NCI-H2196 treated with DMSO at 0.1 percent for 48 hours (cell line): ENCODE measurements at regions not wholly inside any gene's neighbourhood (a gene's known extent, or its start where the extent isn't known, plus 50 kb on each side); places are given as distances from the start of the nearest gene placed in this dataset.
A peak's percentile ranks its signal among the peaks of the same experiment; 100 is the strongest.

ENCODE experiments used
- DNase-seq: peaks from one replicate; lab custom pipeline; 2025; ENCODE audit not compliant: unreplicated experiment; lab: John Stamatoyannopoulos, UW

GRCh38 chr2:122927710-122928557 is 1097.2 kb upstream of the CNTNAP5 start:
- DNase-seq: no peak

GRCh38 chr2:122929347-122929746 is 1095.7 kb upstream of the CNTNAP5 start:
- DNase-seq: no peak

DNA sequence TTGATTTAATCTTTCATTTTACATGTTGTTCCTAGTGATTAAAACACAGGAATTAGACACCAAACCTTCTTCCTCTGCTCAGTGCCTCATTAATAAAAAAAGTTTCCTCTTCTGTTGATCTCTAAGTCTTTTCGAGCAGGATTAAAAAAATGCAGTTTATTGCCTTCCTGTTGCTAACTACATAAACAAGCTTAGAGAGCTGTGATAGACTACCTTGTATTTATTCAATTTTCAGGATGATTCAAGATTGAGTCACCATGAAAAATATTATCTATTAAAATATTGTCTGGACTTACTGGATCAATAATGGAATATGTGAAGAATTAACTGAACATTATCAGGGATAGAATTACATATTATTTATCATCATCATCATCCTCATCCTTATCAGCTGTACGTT is 1089.6 kb upstream of the CNTNAP5 start:
- DNase-seq: no peak

DNA sequence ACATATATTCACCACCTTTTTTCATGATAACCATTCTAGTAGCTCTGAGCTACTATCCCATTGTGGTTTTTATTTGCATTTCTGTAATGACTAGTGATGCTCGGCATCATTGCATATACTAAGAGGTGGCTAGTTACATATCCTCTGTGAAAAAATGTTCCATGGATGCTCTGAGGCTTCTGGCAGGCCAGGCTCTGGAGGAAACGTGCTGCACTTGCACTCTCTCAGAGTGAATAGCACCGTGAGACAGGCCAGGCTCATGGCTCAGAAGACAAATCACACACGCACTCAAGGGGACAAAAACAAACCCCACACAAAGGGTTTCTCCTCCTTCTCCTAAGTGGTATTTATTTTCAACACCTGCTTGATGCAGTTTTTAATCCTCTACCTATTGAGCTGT is 1085.3 kb upstream of the CNTNAP5 start:
- DNase-seq: no peak

DNA sequence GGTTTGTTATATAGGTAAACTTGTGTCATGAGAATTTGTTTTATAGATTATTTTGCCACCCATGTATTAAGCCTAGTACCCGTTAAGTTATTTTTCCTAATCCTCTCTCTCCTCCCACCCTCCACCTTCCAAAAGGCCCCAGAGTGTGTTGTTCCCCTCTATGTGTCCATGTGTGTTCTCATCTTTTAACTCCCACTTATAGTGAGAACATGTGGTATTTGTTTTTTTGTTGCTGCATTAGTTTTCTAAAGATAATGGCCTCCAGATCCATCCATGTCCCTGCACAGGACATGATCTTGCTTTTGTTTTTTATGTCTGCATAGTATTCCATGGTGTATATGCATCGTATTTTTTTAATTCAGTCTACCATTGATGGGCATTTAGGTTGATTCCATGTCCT is 1075.6 kb upstream of the CNTNAP5 start:
- no peak for DNase-seq

DNA sequence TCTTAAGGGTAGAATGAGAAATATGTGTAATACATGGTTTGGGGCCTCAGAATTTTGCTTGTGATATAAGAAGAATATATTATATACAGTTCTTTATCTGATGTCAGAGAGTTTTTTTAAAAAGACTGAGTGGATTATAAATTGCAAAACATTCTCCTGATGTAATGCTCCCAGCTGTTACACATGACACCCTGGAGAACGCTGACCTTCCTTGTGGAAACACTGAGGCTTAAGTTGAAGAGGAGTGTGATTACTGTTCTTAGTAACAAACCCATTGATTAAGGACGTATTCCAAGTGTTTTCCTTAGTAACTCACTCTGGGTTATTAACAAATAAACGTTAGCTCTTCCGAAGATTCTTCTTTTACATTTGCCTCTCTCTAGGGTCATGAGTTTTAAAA is 1069.3 kb upstream of the CNTNAP5 start:
- DNase-seq: no peak

GRCh38 chr2:122960759-122961641 is 1064.1 kb upstream of the CNTNAP5 start:
- DNase-seq: peak; percentile 83

- DNase-seq: no peak
These were observed 1058.6 kb upstream of the CNTNAP5 start for GRCh38 chr2:122966461-122966860.

DNA sequence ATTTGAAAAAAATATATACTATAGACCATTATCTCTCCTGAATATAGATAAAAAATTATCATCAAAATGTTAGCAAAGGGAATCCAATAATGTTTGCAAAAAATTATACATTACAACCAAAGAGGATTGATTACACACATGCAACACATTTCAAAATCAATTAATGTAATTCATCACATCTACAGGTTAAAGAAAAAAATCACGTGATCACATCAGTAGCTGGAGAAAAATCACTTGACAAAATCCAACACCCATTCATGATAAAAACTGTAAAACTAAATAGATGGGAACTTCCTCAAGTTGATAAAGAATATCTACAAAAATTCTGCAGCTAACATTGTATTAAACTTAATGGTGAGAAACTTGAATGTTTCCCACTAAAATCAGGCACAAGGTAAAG is 1047.5 kb upstream of the CNTNAP5 start:
- no peak for DNase-seq

- peak; percentile 19 for DNase-seq
These were observed 1044.4 kb upstream of the CNTNAP5 start for GRCh38 chr2:122980671-122981070.

- no peak for DNase-seq
These were observed 1042.2 kb upstream of the CNTNAP5 start for GRCh38 chr2:122982936-122983335.

GRCh38 chr2:122988395-122989221 is 1036.5 kb upstream of the CNTNAP5 start:
- no peak for DNase-seq

DNA sequence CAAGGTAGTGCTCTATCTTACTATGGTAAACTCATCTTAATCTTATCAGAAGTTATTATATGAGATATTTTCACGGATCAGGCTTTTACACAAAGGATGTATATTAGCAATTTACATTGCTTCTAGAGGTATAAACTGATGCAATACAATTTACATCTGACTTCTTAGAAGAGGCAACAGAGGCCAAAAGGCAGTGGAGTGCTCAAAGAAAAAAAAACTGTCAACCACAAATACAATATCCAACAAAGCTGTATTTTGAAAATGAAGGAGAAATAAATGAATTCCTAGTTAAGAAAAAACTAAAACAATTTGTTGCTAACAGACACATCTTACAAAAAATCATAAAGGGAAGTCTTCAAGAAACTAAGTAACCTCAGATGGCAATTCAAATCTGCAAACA is 1031.5 kb upstream of the CNTNAP5 start:
- DNase-seq: no peak

GRCh38 chr2:122999258-122999657 is 1025.8 kb upstream of the CNTNAP5 start:
- no peak for DNase-seq

DNA sequence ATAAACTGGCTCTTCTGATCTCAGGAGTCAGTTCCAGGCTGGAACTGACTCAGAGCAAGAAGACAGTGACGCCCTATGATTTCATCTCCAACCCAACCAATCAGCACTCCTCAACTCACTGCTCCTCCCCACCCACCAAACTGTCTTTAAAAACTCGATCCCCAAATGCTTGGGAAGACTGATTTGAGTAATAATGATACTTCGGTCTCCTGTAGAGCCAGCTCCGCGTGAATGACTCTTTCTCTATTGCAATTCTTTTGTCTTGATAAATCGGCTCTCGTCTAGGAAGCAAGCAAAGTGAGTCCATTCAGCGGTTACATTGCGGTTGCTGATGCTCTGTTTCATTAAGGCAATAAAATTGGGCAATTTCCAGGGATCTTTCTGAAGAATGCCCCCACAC is 1025.3 kb upstream of the CNTNAP5 start:
- no peak for DNase-seq

GRCh38 chr2:123002660-123003248 is 1022.3 kb upstream of the CNTNAP5 start:
- no peak for DNase-seq

DNA sequence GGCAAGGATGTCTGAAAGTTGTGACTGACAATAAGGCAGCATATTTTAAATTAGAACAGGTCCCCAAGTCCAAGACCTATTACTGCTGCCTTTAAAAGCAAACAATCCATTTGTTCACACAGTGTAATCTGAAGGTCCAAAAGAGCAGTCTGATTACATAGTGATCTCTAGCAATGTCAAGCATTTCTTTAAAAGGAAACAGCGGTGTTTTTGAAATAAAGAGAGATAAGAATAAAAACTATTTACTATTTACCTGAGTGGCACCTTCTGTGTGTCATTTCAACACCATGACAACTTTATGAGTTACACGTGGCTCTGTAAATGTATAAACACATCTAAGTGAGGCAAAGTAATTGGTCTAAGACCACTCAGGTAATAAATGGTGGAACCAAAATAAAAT is 1009.9 kb upstream of the CNTNAP5 start:
- DNase-seq: no peak

GRCh38 chr2:123035541-123035940 is 989.5 kb upstream of the CNTNAP5 start:
- DNase-seq: no peak

DNA sequence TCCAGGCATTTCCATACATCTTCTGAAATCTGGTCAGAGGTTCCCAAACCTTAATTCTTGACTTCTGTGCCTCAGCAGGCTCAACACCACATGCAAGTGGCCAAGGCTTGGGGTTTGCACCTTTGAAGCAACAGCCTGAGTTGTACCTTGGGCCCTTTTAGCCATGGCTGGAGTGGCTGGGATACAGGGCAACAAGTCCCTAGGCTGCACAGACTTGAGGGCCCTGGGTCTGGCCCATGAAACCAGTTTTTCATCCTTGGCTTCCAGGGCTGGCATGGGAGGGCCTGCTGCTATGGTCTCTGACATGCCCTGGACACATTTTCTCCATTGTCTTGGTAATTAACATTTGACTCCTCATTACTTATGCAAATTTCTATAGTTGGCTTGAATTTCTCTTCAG is 988.8 kb upstream of the CNTNAP5 start:
- DNase-seq: no peak

DNA sequence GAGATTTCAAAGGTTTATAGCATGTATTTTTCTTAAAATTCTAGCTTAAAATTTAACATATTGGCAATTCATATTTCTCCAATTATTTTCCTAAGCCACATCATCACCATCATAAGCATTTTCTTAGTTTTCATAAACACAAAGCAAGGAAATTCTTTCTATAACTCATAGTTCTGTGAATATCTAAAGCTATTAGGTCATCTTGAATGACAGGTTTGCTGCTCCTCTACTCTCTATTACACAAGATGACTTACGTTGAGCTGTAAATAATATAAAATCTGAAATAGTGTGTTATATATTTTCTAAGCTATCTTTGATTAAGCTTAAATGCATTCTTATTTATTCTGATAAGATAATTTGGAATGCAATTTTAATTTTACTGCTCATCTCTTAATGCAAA is 984.6 kb upstream of the CNTNAP5 start:
- DNase-seq: no peak

DNA sequence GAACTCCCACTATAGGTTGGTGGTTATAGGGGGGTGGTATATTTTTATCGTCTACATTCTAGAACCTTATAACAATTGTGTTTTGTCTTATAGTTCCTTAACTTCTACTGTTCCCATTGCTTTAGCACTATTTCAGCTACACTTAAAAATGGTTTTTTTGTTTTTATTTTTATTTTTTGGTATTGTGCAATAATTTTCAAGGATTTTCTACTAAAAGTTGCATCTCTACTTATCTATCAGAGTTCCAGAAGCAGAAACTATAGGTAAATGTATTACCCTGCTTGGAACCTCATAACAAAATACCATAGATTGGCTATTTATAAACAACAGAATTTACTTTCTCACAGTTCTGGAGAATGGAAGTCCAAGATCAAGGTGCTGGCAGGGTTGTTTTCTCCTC is 981.6 kb upstream of the CNTNAP5 start:
- no peak for DNase-seq
